SK-N-SH (cell line): ENCODE measurements at regions not wholly inside any gene's neighbourhood (a gene's known extent, or its start where the extent isn't known, plus 50 kb on each side); places are given as distances from the start of the nearest gene placed in this dataset.

Experiments used
- CTCF ChIA-PET: fragments of 300-600, 350-600 bp; formaldehyde crosslinking; extraction: SDS; loops from one replicate; lab custom pipeline; 2021; lab: Yijun Ruan, JAX
- POLR2A ChIA-PET: fragments of 350-600 bp; sonication (Branson Sonifier 250); formaldehyde crosslinking; extraction: SDS; loops from one replicate; lab custom pipeline; 2020; ENCODE audit warnings: antibody characterized with exemption, inconsistent platforms; lab: Yijun Ruan, JAX
- DNase-seq: peaks from one replicate; pipeline ENCODE4 v3.0.0; 2012
- H2AFZ ChIP-seq: fragments of 200-600 bp; sonication (generic); 2 replicates; pipeline ENCODE4 v1.8.1; 2016; ENCODE audit warnings: antibody characterized with exemption, mild to moderate bottlenecking, low read depth
- H3F3A ChIP-seq: fragments of 200-600 bp; sonication (generic); replicated peaks from 2 replicates; pipeline ENCODE3; 2016; ENCODE audit warnings: antibody characterized with exemption, mild to moderate bottlenecking; ENCODE audit not compliant: insufficient read depth
- H3K27ac ChIP-seq, 2 experiments: fragments of 200-500 bp in 1 of 2; fragments of 200-600 bp in 1 of 2; sonication (Bioruptor generic) in 1 of 2; sonication (generic), shearing (Covaris generic) in 1 of 2; 2 replicates each; pipeline versions ENCODE4 v1.5.1 to v1.6.1; 2014 to 2016; ENCODE audit warnings: low read depth in 2 of 2, inconsistent platforms in 1 of 2, low read length in 1 of 2, mild to moderate bottlenecking in 1 of 2, mixed read lengths in 1 of 2
- H3K27me3 ChIP-seq: fragments of 200-600 bp; sonication (generic), shearing (Covaris generic); 2 replicates; pipeline ENCODE4 v1.6.1; 2016; ENCODE audit warnings: mixed run types; ENCODE audit not compliant: insufficient read depth
- H3K36me3 ChIP-seq, 2 experiments: fragments of 200-500 bp in 1 of 2; fragments of 200-600 bp in 1 of 2; sonication (Bioruptor generic) in 1 of 2; sonication (generic) in 1 of 2; replicated peaks in 1 of 2; 2 replicates each; pipeline versions ENCODE3 to v1.5.1; 2014 to 2016; ENCODE audit warnings: low read length in 1 of 2, mild to moderate bottlenecking in 1 of 2; ENCODE audit not compliant: insufficient read depth in 2 of 2, control insufficient read depth in 1 of 2
- H3K4me1 ChIP-seq, 2 experiments: fragments of 200-500 bp in 1 of 2; fragments of 200-600 bp in 1 of 2; sonication (Bioruptor generic) in 1 of 2; sonication (generic), shearing (Covaris generic) in 1 of 2; 2 replicates each; pipeline versions ENCODE4 v1.5.1 to v1.6.1; 2014 to 2016; ENCODE audit warnings: low read depth in 1 of 2, low read length in 1 of 2, mixed run types in 1 of 2; ENCODE audit not compliant: insufficient read depth in 2 of 2, control insufficient read depth in 1 of 2
- H3K4me2 ChIP-seq: fragments of 200-600 bp; sonication (generic), shearing (Covaris generic); 2 replicates; pipeline ENCODE4 v1.6.1; 2017; ENCODE audit warnings: mixed run types
- H3K4me3 ChIP-seq, 2 experiments: fragments of 200-500 bp in 1 of 2; fragments of 200-600 bp in 1 of 2; sonication (Bioruptor generic) in 1 of 2; sonication (generic), shearing (Covaris generic) in 1 of 2; 2 replicates each; pipeline versions ENCODE4 v1.5.1 to v1.8.1; 2014 to 2016; ENCODE audit warnings: low read depth in 2 of 2, inconsistent platforms in 1 of 2, low read length in 1 of 2, mild to moderate bottlenecking in 1 of 2, mixed read lengths in 1 of 2, moderate library complexity in 1 of 2
- H3K79me2 ChIP-seq: fragments of 200-600 bp; sonication (generic); 2 replicates; pipeline ENCODE4 v1.8.1; 2017; ENCODE audit warnings: mild to moderate bottlenecking; ENCODE audit not compliant: insufficient read depth
- H3K9ac ChIP-seq: fragments of 200-600 bp; sonication (generic); 2 replicates; pipeline ENCODE4 v1.6.1; 2017; ENCODE audit warnings: mixed run types
- H3K9me2 ChIP-seq: fragments of 200-600 bp; sonication (generic); 2 replicates; pipeline ENCODE4 v1.6.1; 2017; ENCODE audit warnings: mixed run types
- H3K9me3 ChIP-seq: fragments of 200-600 bp; sonication (generic); 2 replicates; pipeline ENCODE4 v1.6.1; 2017; ENCODE audit warnings: mixed run types, mild to moderate bottlenecking, moderate library complexity
- H4K20me1 ChIP-seq: fragments of 200-600 bp; sonication (generic); 2 replicates; pipeline ENCODE4 v1.6.1; 2017; ENCODE audit warnings: mild to moderate bottlenecking, mixed run types; ENCODE audit not compliant: insufficient read depth
- CHD2 ChIP-seq: fragments of 150-350 bp; IDR thresholded peaks from 2 replicates; pipeline ENCODE4 v1.6.1; 2018; ENCODE audit warnings: low read length; ENCODE audit not compliant: partially characterized antibody
- EP300 ChIP-seq, 2 experiments: IDR thresholded peaks; 2 replicates each; pipeline versions ENCODE4 v1.4.0 to v1.6.1; 2012; ENCODE audit warnings: borderline replicate concordance in 1 of 2, low read depth in 1 of 2, low read length in 1 of 2
- FOXJ3 ChIP-seq: sonication (generic); formaldehyde crosslinking; IDR thresholded peaks from 2 replicates; pipeline ENCODE4 v1.5.1; 2020; ENCODE audit warnings: mild to moderate bottlenecking, missing genetic modification reagents
- GABPA ChIP-seq: IDR thresholded peaks from 2 replicates; pipeline ENCODE4 v1.4.0; 2012; ENCODE audit warnings: low read depth, mild to moderate bottlenecking
- MEF2A ChIP-seq: IDR thresholded peaks from 2 replicates; pipeline ENCODE4 v1.4.0; 2012; ENCODE audit warnings: low read depth, borderline replicate concordance
- NRF1 ChIP-seq: IDR thresholded peaks from 2 replicates; pipeline ENCODE4 v1.6.1; 2012; ENCODE audit warnings: low read depth, mild to moderate bottlenecking, low read length
- POLR2AphosphoS5 ChIP-seq: IDR thresholded peaks from 2 replicates; pipeline ENCODE4 v1.6.1; 2012; ENCODE audit warnings: low read depth, low read length
- RAD21 ChIP-seq: IDR thresholded peaks from 2 replicates; pipeline ENCODE4 v1.6.1; 2012; ENCODE audit warnings: mild to moderate bottlenecking, low read length
- RXRA ChIP-seq: IDR thresholded peaks from 2 replicates; pipeline ENCODE4 v1.4.0; 2012; ENCODE audit warnings: low read depth, mild to moderate bottlenecking, borderline replicate concordance
- SIN3A ChIP-seq: IDR thresholded peaks from 2 replicates; pipeline ENCODE4 v1.6.1; 2012; ENCODE audit warnings: low read depth, mild to moderate bottlenecking, low read length, moderate library complexity, borderline replicate concordance
- YY1 ChIP-seq: IDR thresholded peaks from 2 replicates; pipeline ENCODE4 v1.4.0; 2012; ENCODE audit warnings: low read depth, mild to moderate bottlenecking
- WGBS: methylation state at CpG from one replicate; pipeline ENCODE4 v1.1.6; 2017; ENCODE audit warnings: low lambda C conversion rate; 5-methylcytosine and 5-hydroxymethylcytosine counted together
- TF ChIP-seq, protein P1 (sequence below): fragments of 200-600 bp; sonication (generic); IDR thresholded peaks from 2 replicates; pipeline ENCODE4 v1.6.1; 2017; ENCODE audit warnings: antibody characterized with exemption, mild to moderate bottlenecking, moderate library complexity
- TF ChIP-seq, protein P2 (sequence below): IDR thresholded peaks from 2 replicates; pipeline ENCODE4; 2012

DNA sequence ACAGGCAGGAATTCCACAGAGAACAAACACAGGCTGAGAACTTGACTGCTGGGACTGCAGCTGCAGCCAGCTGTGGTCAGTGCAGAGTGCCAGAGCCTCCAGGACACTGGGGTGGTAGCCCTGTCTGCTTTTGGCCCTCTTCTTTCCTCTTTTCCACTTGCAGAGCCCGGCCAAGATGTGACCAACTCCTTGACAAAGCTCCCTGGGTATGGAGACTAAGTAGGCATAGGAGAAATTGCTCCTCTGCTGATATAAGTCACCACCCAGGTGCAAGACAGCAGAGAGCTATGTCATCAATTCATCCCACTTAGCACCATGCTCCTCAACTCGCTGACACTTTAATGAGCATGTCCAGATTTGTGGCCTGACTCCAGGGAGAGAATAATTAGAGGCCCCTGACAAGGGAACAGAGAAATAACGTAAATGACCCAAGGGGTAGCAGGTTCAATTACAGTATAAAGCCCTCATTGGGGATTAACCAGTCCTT, 369.4 kb upstream of the B3GAT1 start:
- ChIA-PET CTCF (no interaction called here), POLR2A (no interaction called here)
- 12% methylated on average over 3 of the region's 3 CpGs for WGBS
- H3K27me3 ChIP-seq, result no peaks in the 10 kb centered on the region
- no peaks in the 10 kb centered on the region for H4K20me1 ChIP-seq
- no peaks in the 10 kb centered on the region for H3K79me2 ChIP-seq
- H3F3A ChIP-seq, result no peaks in the 10 kb centered on the region
- no peak overlapping the region for H3K27ac ChIP-seq
- H3K9me2 ChIP-seq, result no peaks in the 10 kb centered on the region
- H3K4me2 ChIP-seq, result no peak overlapping the region
- TF ChIP-seq NRF1, result no peak
- TF ChIP-seq RAD21, result no peak
- TF ChIP-seq, all 33 proteins: peak for 0
- no peak for DNase-seq
- no peak overlapping the region for H2AFZ ChIP-seq
- H3K4me1 ChIP-seq, result peaks cover 0 to under 1% of the 10 kb centered on the region in 2 experiments; a peak in 1 of 4 replicates
- no peak overlapping the region for H3K4me3 ChIP-seq
- H3K9me3 ChIP-seq, result no peaks in the 10 kb centered on the region
- no peak overlapping the region for H3K9ac ChIP-seq
- no peaks in the 10 kb centered on the region for H3K36me3 ChIP-seq

DNA sequence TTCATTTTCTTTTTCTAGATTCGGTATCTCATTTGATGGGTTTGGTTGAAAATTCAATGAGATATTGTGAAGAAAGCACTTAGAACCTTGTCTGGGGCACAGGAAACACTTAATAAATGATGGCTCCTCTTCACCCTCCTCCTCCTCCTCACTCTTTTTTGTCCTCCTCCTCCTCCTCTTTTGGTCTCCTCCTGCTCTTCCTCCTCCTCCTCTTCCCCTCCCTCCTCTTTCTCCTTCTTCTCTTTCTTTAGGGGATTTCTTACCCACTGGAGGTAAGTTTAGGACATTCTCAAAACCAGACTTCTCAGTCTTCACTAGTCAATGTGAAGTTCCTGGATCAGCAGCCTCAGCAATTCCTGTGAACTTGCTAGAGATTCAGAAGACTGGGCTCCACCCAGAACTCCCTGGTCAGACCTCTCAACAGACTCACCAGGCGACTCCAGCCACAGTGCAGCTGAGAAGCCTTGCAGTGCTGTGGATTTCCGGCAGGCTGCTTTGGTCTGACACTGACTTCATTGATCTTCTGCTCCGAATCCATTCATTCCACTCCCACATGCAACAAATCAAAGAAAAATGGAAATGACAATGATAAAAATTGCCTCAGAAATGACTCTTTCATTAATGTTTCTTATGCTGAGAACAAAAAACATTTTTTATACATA, 368.6 kb upstream of the B3GAT1 start:
- Histone ChIP-seq H2AFZ (no peak overlapping the region), H3F3A (no peaks in the 10 kb centered on the region), H3K9me2 (no peaks in the 10 kb centered on the region), H3K4me2 (no peak overlapping the region), H3K27ac (no peak overlapping the region), H3K36me3 (no peaks in the 10 kb centered on the region), H3K79me2 (no peaks in the 10 kb centered on the region), H3K9me3 (no peaks in the 10 kb centered on the region), H3K4me1 (peaks cover 0 to 2% of the 10 kb centered on the region in 2 experiments; a peak in 1 of 4 replicates), H3K9ac (no peak overlapping the region), H4K20me1 (no peaks in the 10 kb centered on the region), H3K4me3 (no peak overlapping the region), H3K27me3 (no peaks in the 10 kb centered on the region)
- 21% methylated on average over 4 of the region's 4 CpGs for WGBS
- POLR2A ChIA-PET, result no interaction called here
- TF ChIP-seq FOXJ3 (CRISPR knock-in tag), result no peak
- no peak for TF ChIP-seq CHD2
- no peak for TF ChIP-seq RAD21
- TF ChIP-seq EP300 (IDR thresholded peaks at IDR 0.05; ENCODE audit: borderline replicate concordance in 1 of 2, low read depth in 1 of 2, low read length in 1 of 2), result no peak
- TF ChIP-seq RXRA, result no peak
- TF ChIP-seq MEF2A, result no peak
- TF ChIP-seq SIN3A, result no peak
- no peak for TF ChIP-seq POLR2AphosphoS5
- TF ChIP-seq YY1, result no peak
- TF ChIP-seq, protein P1, sequence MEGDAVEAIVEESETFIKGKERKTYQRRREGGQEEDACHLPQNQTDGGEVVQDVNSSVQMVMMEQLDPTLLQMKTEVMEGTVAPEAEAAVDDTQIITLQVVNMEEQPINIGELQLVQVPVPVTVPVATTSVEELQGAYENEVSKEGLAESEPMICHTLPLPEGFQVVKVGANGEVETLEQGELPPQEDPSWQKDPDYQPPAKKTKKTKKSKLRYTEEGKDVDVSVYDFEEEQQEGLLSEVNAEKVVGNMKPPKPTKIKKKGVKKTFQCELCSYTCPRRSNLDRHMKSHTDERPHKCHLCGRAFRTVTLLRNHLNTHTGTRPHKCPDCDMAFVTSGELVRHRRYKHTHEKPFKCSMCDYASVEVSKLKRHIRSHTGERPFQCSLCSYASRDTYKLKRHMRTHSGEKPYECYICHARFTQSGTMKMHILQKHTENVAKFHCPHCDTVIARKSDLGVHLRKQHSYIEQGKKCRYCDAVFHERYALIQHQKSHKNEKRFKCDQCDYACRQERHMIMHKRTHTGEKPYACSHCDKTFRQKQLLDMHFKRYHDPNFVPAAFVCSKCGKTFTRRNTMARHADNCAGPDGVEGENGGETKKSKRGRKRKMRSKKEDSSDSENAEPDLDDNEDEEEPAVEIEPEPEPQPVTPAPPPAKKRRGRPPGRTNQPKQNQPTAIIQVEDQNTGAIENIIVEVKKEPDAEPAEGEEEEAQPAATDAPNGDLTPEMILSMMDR, result no peak
- TF ChIP-seq GABPA, result no peak
- TF ChIP-seq, protein P2, sequence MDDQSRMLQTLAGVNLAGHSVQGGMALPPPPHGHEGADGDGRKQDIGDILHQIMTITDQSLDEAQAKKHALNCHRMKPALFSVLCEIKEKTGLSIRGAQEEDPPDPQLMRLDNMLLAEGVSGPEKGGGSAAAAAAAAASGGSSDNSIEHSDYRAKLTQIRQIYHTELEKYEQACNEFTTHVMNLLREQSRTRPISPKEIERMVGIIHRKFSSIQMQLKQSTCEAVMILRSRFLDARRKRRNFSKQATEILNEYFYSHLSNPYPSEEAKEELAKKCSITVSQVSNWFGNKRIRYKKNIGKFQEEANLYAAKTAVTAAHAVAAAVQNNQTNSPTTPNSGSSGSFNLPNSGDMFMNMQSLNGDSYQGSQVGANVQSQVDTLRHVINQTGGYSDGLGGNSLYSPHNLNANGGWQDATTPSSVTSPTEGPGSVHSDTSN, result no peak
- no peak for DNase-seq
- CTCF ChIA-PET, result no interaction called here
